ENCODE measurements at regions not wholly inside any gene's neighbourhood (a gene's known extent, or its start where the extent isn't known, plus 50 kb on each side); places are given as distances from the start of the nearest gene placed in this dataset.

GRCh38 chr15:29438703-29439055, 169.1 kb upstream of the NSMCE3 start:
- TF ChIP-seq POLR2A (IDR thresholded peaks at IDR 0.05): no peak
- TF ChIP-seq, protein P1, sequence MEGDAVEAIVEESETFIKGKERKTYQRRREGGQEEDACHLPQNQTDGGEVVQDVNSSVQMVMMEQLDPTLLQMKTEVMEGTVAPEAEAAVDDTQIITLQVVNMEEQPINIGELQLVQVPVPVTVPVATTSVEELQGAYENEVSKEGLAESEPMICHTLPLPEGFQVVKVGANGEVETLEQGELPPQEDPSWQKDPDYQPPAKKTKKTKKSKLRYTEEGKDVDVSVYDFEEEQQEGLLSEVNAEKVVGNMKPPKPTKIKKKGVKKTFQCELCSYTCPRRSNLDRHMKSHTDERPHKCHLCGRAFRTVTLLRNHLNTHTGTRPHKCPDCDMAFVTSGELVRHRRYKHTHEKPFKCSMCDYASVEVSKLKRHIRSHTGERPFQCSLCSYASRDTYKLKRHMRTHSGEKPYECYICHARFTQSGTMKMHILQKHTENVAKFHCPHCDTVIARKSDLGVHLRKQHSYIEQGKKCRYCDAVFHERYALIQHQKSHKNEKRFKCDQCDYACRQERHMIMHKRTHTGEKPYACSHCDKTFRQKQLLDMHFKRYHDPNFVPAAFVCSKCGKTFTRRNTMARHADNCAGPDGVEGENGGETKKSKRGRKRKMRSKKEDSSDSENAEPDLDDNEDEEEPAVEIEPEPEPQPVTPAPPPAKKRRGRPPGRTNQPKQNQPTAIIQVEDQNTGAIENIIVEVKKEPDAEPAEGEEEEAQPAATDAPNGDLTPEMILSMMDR (IDR thresholded peaks at IDR 0.05): no peak
- TF ChIP-seq EP300 (IDR thresholded peaks at IDR 0.05): no peak

Data from stomach (tissue), 4 donors.